SK-N-SH (cell line): ENCODE measurements at regions not wholly inside any gene's neighbourhood (a gene's known extent, or its start where the extent isn't known, plus 50 kb on each side); places are given as distances from the start of the nearest gene placed in this dataset.

Experiments
- CTCF ChIA-PET: fragments of 300-600, 350-600 bp; formaldehyde crosslinking; extraction: SDS; loops from one replicate; lab custom pipeline; 2021; lab: Yijun Ruan, JAX
- POLR2A ChIA-PET: fragments of 350-600 bp; sonication (Branson Sonifier 250); formaldehyde crosslinking; extraction: SDS; loops from one replicate; lab custom pipeline; 2020; ENCODE audit warnings: antibody characterized with exemption, inconsistent platforms; lab: Yijun Ruan, JAX
- DNase-seq: peaks from one replicate; pipeline ENCODE4 v3.0.0; 2012
- H2AFZ ChIP-seq: fragments of 200-600 bp; sonication (generic); 2 replicates; pipeline ENCODE4 v1.8.1; 2016; ENCODE audit warnings: antibody characterized with exemption, mild to moderate bottlenecking, low read depth
- H3F3A ChIP-seq: fragments of 200-600 bp; sonication (generic); replicated peaks from 2 replicates; pipeline ENCODE3; 2016; ENCODE audit warnings: antibody characterized with exemption, mild to moderate bottlenecking; ENCODE audit not compliant: insufficient read depth
- H3K27ac ChIP-seq, 2 experiments: fragments of 200-500 bp in 1 of 2; fragments of 200-600 bp in 1 of 2; sonication (Bioruptor generic) in 1 of 2; sonication (generic), shearing (Covaris generic) in 1 of 2; 2 replicates each; pipeline versions ENCODE4 v1.5.1 to v1.6.1; 2014 to 2016; ENCODE audit warnings: low read depth in 2 of 2, inconsistent platforms in 1 of 2, low read length in 1 of 2, mild to moderate bottlenecking in 1 of 2, mixed read lengths in 1 of 2
- H3K27me3 ChIP-seq: fragments of 200-600 bp; sonication (generic), shearing (Covaris generic); 2 replicates; pipeline ENCODE4 v1.6.1; 2016; ENCODE audit warnings: mixed run types; ENCODE audit not compliant: insufficient read depth
- H3K36me3 ChIP-seq, 2 experiments: fragments of 200-500 bp in 1 of 2; fragments of 200-600 bp in 1 of 2; sonication (Bioruptor generic) in 1 of 2; sonication (generic) in 1 of 2; replicated peaks in 1 of 2; 2 replicates each; pipeline versions ENCODE3 to v1.5.1; 2014 to 2016; ENCODE audit warnings: low read length in 1 of 2, mild to moderate bottlenecking in 1 of 2; ENCODE audit not compliant: insufficient read depth in 2 of 2, control insufficient read depth in 1 of 2
- H3K4me1 ChIP-seq, 2 experiments: fragments of 200-500 bp in 1 of 2; fragments of 200-600 bp in 1 of 2; sonication (Bioruptor generic) in 1 of 2; sonication (generic), shearing (Covaris generic) in 1 of 2; 2 replicates each; pipeline versions ENCODE4 v1.5.1 to v1.6.1; 2014 to 2016; ENCODE audit warnings: low read depth in 1 of 2, low read length in 1 of 2, mixed run types in 1 of 2; ENCODE audit not compliant: insufficient read depth in 2 of 2, control insufficient read depth in 1 of 2
- H3K4me2 ChIP-seq: fragments of 200-600 bp; sonication (generic), shearing (Covaris generic); 2 replicates; pipeline ENCODE4 v1.6.1; 2017; ENCODE audit warnings: mixed run types
- H3K4me3 ChIP-seq, 2 experiments: fragments of 200-500 bp in 1 of 2; fragments of 200-600 bp in 1 of 2; sonication (Bioruptor generic) in 1 of 2; sonication (generic), shearing (Covaris generic) in 1 of 2; 2 replicates each; pipeline versions ENCODE4 v1.5.1 to v1.8.1; 2014 to 2016; ENCODE audit warnings: low read depth in 2 of 2, inconsistent platforms in 1 of 2, low read length in 1 of 2, mild to moderate bottlenecking in 1 of 2, mixed read lengths in 1 of 2, moderate library complexity in 1 of 2
- H3K79me2 ChIP-seq: fragments of 200-600 bp; sonication (generic); 2 replicates; pipeline ENCODE4 v1.8.1; 2017; ENCODE audit warnings: mild to moderate bottlenecking; ENCODE audit not compliant: insufficient read depth
- H3K9ac ChIP-seq: fragments of 200-600 bp; sonication (generic); 2 replicates; pipeline ENCODE4 v1.6.1; 2017; ENCODE audit warnings: mixed run types
- H3K9me2 ChIP-seq: fragments of 200-600 bp; sonication (generic); 2 replicates; pipeline ENCODE4 v1.6.1; 2017; ENCODE audit warnings: mixed run types
- H3K9me3 ChIP-seq: fragments of 200-600 bp; sonication (generic); 2 replicates; pipeline ENCODE4 v1.6.1; 2017; ENCODE audit warnings: mixed run types, mild to moderate bottlenecking, moderate library complexity
- H4K20me1 ChIP-seq: fragments of 200-600 bp; sonication (generic); 2 replicates; pipeline ENCODE4 v1.6.1; 2017; ENCODE audit warnings: mild to moderate bottlenecking, mixed run types; ENCODE audit not compliant: insufficient read depth
- CHD2 ChIP-seq: fragments of 150-350 bp; IDR thresholded peaks from 2 replicates; pipeline ENCODE4 v1.6.1; 2018; ENCODE audit warnings: low read length; ENCODE audit not compliant: partially characterized antibody
- CTCF ChIP-seq: fragments of 200-600 bp; sonication (generic); IDR thresholded peaks from 2 replicates; pipeline ENCODE4 v1.6.1; 2017; ENCODE audit warnings: antibody characterized with exemption, mild to moderate bottlenecking, moderate library complexity
- EP300 ChIP-seq, 2 experiments: IDR thresholded peaks; 2 replicates each; pipeline versions ENCODE4 v1.4.0 to v1.6.1; 2012; ENCODE audit warnings: borderline replicate concordance in 1 of 2, low read depth in 1 of 2, low read length in 1 of 2
- EZH2phosphoT487 ChIP-seq: fragments of 200-600 bp; sonication (generic); IDR thresholded peaks from 2 replicates; pipeline ENCODE4 v1.6.1; 2017; ENCODE audit warnings: low read depth, mixed run types, mild to moderate bottlenecking, antibody characterized with exemption, moderate library complexity, borderline replicate concordance
- FOSL2 ChIP-seq: IDR thresholded peaks from 2 replicates; pipeline ENCODE4 v1.4.0; 2012; ENCODE audit warnings: low read depth, mild to moderate bottlenecking, moderate library complexity, borderline replicate concordance
- GATA2 ChIP-seq: sonication (generic); formaldehyde crosslinking; IDR thresholded peaks from 2 replicates; pipeline ENCODE4 v1.5.0; 2020; ENCODE audit warnings: mild to moderate bottlenecking, missing genetic modification reagents
- IRF3 ChIP-seq: fragments of 150-350 bp; IDR thresholded peaks from 2 replicates; pipeline ENCODE4 v1.6.1; 2016; ENCODE audit warnings: mild to moderate bottlenecking, low read depth, low read length
- MAX ChIP-seq: IDR thresholded peaks from 2 replicates; pipeline ENCODE4 v1.4.0; 2012; ENCODE audit warnings: low read depth
- MEF2A ChIP-seq: IDR thresholded peaks from 2 replicates; pipeline ENCODE4 v1.4.0; 2012; ENCODE audit warnings: low read depth, borderline replicate concordance
- NFIC ChIP-seq: IDR thresholded peaks from 2 replicates; pipeline ENCODE4 v1.4.0; 2012; ENCODE audit warnings: borderline replicate concordance
- NRF1 ChIP-seq: IDR thresholded peaks from 2 replicates; pipeline ENCODE4 v1.6.1; 2012; ENCODE audit warnings: low read depth, mild to moderate bottlenecking, low read length
- RCOR1 ChIP-seq: fragments of 150-350 bp; IDR thresholded peaks from 2 replicates; pipeline ENCODE4 v1.6.1; 2017; ENCODE audit warnings: antibody characterized with exemption, low read length
- RFX5 ChIP-seq: IDR thresholded peaks from 2 replicates; pipeline ENCODE4 v1.6.1; 2012; ENCODE audit warnings: mild to moderate bottlenecking, improper control_type of control experiment, low read length
- RXRA ChIP-seq: IDR thresholded peaks from 2 replicates; pipeline ENCODE4 v1.4.0; 2012; ENCODE audit warnings: low read depth, mild to moderate bottlenecking, borderline replicate concordance
- SIN3A ChIP-seq: IDR thresholded peaks from 2 replicates; pipeline ENCODE4 v1.6.1; 2012; ENCODE audit warnings: low read depth, mild to moderate bottlenecking, low read length, moderate library complexity, borderline replicate concordance
- SMC3 ChIP-seq: IDR thresholded peaks from 2 replicates; pipeline ENCODE4 v1.6.1; 2012; ENCODE audit warnings: low read depth, low read length, improper control_type of control experiment
- TCF12 ChIP-seq: IDR thresholded peaks from 2 replicates; pipeline ENCODE4 v1.4.0; 2012
- YY1 ChIP-seq: IDR thresholded peaks from 2 replicates; pipeline ENCODE4 v1.4.0; 2012; ENCODE audit warnings: low read depth, mild to moderate bottlenecking
- ZBTB33 ChIP-seq: IDR thresholded peaks from 2 replicates; pipeline ENCODE4 v1.4.0; 2012; ENCODE audit warnings: low read depth, borderline replicate concordance
- WGBS: methylation state at CpG from one replicate; pipeline ENCODE4 v1.1.6; 2017; ENCODE audit warnings: low lambda C conversion rate; 5-methylcytosine and 5-hydroxymethylcytosine counted together

- Histone ChIP-seq H3K9ac (no peak overlapping the region), H2AFZ (peak overlapping the region; percentile 35), H3K4me3 (no peak overlapping the region), H3F3A (peaks cover 3% of the 10 kb centered on the region), H3K9me2 (no peaks in the 10 kb centered on the region), H3K27me3 (no peaks in the 10 kb centered on the region), H3K27ac (no peak overlapping the region), H3K4me2 (no peak overlapping the region), H3K4me1 (no peaks in the 10 kb centered on the region), H4K20me1 (no peaks in the 10 kb centered on the region), H3K9me3 (no peaks in the 10 kb centered on the region), H3K79me2 (no peaks in the 10 kb centered on the region), H3K36me3 (no peaks in the 10 kb centered on the region)
- TF ChIP-seq RCOR1 (no peak), GATA2 (CRISPR knock-in tag) (no peak)
- WGBS: 69% methylated on average over 1 of the region's 1 CpG
- CTCF ChIA-PET: no interaction called here
- DNase-seq: no peak
- POLR2A ChIA-PET: no interaction called here
Observed at GRCh38 chr9:82385633-82386032, 397.1 kb downstream of the SPATA31D1 start.

GRCh38 chr9:82397534-82397933 is 409.0 kb downstream of the SPATA31D1 start:
- Histone ChIP-seq H3K9me2 (no peaks in the 10 kb centered on the region), H3K9ac (no peak overlapping the region), H2AFZ (no peak overlapping the region), H3K79me2 (no peaks in the 10 kb centered on the region), H3K27me3 (no peaks in the 10 kb centered on the region), H3K4me3 (no peak overlapping the region), H3K36me3 (no peaks in the 10 kb centered on the region), H4K20me1 (no peaks in the 10 kb centered on the region), H3K9me3 (no peaks in the 10 kb centered on the region), H3K27ac (no peak overlapping the region), H3K4me2 (no peak overlapping the region), H3K4me1 (no peaks in the 10 kb centered on the region), H3F3A (no peaks in the 10 kb centered on the region)
- DNase-seq: no peak
- CTCF ChIA-PET: no interaction called here
- POLR2A ChIA-PET: no interaction called here
- TF ChIP-seq SIN3A (no peak), CTCF (no peak), GATA2 (CRISPR knock-in tag) (no peak), NFIC (no peak), TCF12 (no peak), NRF1 (no peak), EZH2phosphoT487 (no peak), SMC3 (no peak), MEF2A (no peak), RFX5 (no peak), EP300 (IDR thresholded peaks at IDR 0.05; ENCODE audit: borderline replicate concordance in 1 of 2, low read depth in 1 of 2, low read length in 1 of 2) (no peak), RCOR1 (no peak), CHD2 (no peak), ZBTB33 (no peak), YY1 (no peak), FOSL2 (no peak), MAX (no peak), IRF3 (no peak), RXRA (no peak)
